Lower lobe of right lung (tissue), 2 donors: ENCODE measurements at regions not wholly inside any gene's neighbourhood (a gene's known extent, or its start where the extent isn't known, plus 50 kb on each side); places are given as distances from the start of the nearest gene placed in this dataset.

Experiments
- ATAC-seq, 2 donors: fragments of 200-7000 bp; cut with Tn5 transposase; one replicate each; pipeline ENCODE4 v1.9.1; 2020 to 2022; ENCODE audit warnings: mild to moderate bottlenecking in 2 of 2, moderate library complexity in 2 of 2
- DNase-seq: peaks from one replicate; pipeline ENCODE4 v3.0.0-alpha.2; 2020
- H3K27ac ChIP-seq: fragments of 200-600 bp; one replicate; pipeline ENCODE4 v1.8.0; 2022
- H3K27me3 ChIP-seq: fragments of 200-600 bp; one replicate; pipeline ENCODE4 v1.8.0; 2022; ENCODE audit warnings: low read depth
- H3K36me3 ChIP-seq: fragments of 200-600 bp; one replicate; pipeline ENCODE4 v1.8.0; 2022; ENCODE audit warnings: mild to moderate bottlenecking
- H3K4me1 ChIP-seq: fragments of 200-600 bp; one replicate; pipeline ENCODE4 v1.8.0; 2022
- H3K4me3 ChIP-seq: fragments of 200-600 bp; one replicate; pipeline ENCODE4 v1.8.0; 2022; ENCODE audit warnings: mild to moderate bottlenecking
- H3K9me3 ChIP-seq: fragments of 200-600 bp; one replicate; pipeline ENCODE4 v1.8.0; 2022
- intact Hi-C: fragments of 100-400 bp; cut with DNase I; formaldehyde crosslinking; loops from one replicate; pipeline ENCODE4 v1.11.0; 2022
- TF ChIP-seq, protein P1 (sequence below): fragments of 200-600 bp; IDR thresholded peaks from one replicate; pipeline ENCODE4 v1.8.0; 2022; ENCODE audit warnings: antibody characterized with exemption, mild to moderate bottlenecking
- donor health status: DM: no; HTN: yes; CAD: no; lungs with severe emphysema.

DNA sequence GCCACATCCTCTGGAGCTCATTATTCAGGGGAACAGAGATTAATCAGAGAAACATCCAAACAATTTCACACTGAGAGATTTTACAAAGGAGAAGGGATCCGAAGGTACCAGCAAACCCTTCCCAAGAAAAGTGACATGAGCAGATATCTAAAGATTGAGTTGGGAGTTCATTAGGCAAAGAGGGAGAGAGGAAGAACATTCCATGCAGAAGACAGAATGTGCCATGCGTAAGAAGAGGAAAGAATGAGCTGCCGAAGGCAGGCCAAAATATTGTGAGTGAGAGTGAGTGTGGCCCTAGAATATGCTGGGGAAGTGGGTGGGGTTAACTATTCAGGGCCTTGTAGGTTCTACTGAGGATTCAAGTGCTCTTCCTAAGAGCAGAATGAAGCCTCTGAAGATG, 50.0 kb upstream of the LYVE1 start:
- H3K36me3 ChIP-seq: no peaks in the 10 kb centered on the region
- ATAC-seq (no peak), DNase-seq (no peak)
- peak overlapping the region; percentile 20 for H3K27ac ChIP-seq
- peaks cover 22% of the 10 kb centered on the region for H3K4me1 ChIP-seq
- no peaks in the 10 kb centered on the region for H3K27me3 ChIP-seq
- intact Hi-C loops: no loop called here
- H3K9me3 ChIP-seq: no peaks in the 10 kb centered on the region
- TF ChIP-seq, protein P1, sequence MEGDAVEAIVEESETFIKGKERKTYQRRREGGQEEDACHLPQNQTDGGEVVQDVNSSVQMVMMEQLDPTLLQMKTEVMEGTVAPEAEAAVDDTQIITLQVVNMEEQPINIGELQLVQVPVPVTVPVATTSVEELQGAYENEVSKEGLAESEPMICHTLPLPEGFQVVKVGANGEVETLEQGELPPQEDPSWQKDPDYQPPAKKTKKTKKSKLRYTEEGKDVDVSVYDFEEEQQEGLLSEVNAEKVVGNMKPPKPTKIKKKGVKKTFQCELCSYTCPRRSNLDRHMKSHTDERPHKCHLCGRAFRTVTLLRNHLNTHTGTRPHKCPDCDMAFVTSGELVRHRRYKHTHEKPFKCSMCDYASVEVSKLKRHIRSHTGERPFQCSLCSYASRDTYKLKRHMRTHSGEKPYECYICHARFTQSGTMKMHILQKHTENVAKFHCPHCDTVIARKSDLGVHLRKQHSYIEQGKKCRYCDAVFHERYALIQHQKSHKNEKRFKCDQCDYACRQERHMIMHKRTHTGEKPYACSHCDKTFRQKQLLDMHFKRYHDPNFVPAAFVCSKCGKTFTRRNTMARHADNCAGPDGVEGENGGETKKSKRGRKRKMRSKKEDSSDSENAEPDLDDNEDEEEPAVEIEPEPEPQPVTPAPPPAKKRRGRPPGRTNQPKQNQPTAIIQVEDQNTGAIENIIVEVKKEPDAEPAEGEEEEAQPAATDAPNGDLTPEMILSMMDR: no peak
- H3K4me3 ChIP-seq: no peak overlapping the region
